GM12878 (cell line): ENCODE measurements at regions not wholly inside any gene's neighbourhood (a gene's known extent, or its start where the extent isn't known, plus 50 kb on each side); places are given as distances from the start of the nearest gene placed in this dataset.

ENCODE experiments used
- ATAC-seq: fragments of 200-7000 bp; cut with Tn5 transposase; 3 replicates; pipeline ENCODE4 v1.9.1; 2020; ENCODE audit warnings: mild to moderate bottlenecking, moderate library complexity
- BruUV-seq: library from RNA; stranded (reverse); fragments of 400-500 nt; replicated peaks from 2 replicates; lab custom pipeline; 2021; lab: Mats Ljungman, UMichigan
- CTCF ChIA-PET: fragments of 300-600 bp; sonication (Branson Sonifier 250); formaldehyde crosslinking; extraction: SDS; loops from one replicate; lab custom pipeline; 2021; ENCODE audit warnings: inconsistent platforms; lab: Yijun Ruan, JAX
- POLR2A ChIA-PET: fragments of 350-600 bp; formaldehyde crosslinking; extraction: SDS; loops from one replicate; lab custom pipeline; 2021; ENCODE audit warnings: inconsistent platforms; lab: Charles Lee
- RAD21 ChIA-PET: fragments of 300-600 bp; sonication (Branson Sonifier 250); formaldehyde crosslinking; loops from one replicate; lab custom pipeline; 2023; ENCODE audit warnings: antibody characterized with exemption; ENCODE audit not compliant: unreplicated experiment; lab: Charles Lee
- SMC1A ChIA-PET: fragments of 300-600 bp; sonication (Branson Sonifier 250); formaldehyde crosslinking; loops from one replicate; lab custom pipeline; 2023; ENCODE audit not compliant: unreplicated experiment, uncharacterized antibody; lab: Charles Lee
- DNase-seq: peaks from one replicate; pipeline ENCODE4 v3.0.0-alpha.2; 2011; ENCODE audit warnings: low read depth, low spot score
- FAIRE-seq: peaks from 3 replicates; lab custom pipeline; 2011; peaks lifted over from hg19 to GRCh38; lab: Jason Lieb, UNC
- H2AFZ ChIP-seq: 2 replicates; pipeline ENCODE4 v1.6.0; 2011; ENCODE audit warnings: low read depth, low read length, control low read depth; ENCODE audit not compliant: control insufficient read depth
- H3K27ac ChIP-seq: 2 replicates; pipeline ENCODE4 v1.5.1; 2011; ENCODE audit warnings: control low read depth; ENCODE audit not compliant: control insufficient read depth, insufficient read depth
- H3K27me3 ChIP-seq, 2 experiments: replicated peaks in 1 of 2; 2 replicates each; pipeline versions ENCODE4 v1.6.0 to v1.6.1; 2011; ENCODE audit warnings: low read length in 1 of 2; ENCODE audit not compliant: control insufficient read depth in 2 of 2, insufficient read depth in 2 of 2
- H3K36me3 ChIP-seq, 2 experiments: 2 replicates each; pipeline ENCODE4 v1.5.1; 2011; ENCODE audit warnings: low read length in 1 of 2; ENCODE audit not compliant: control insufficient read depth in 2 of 2, insufficient read depth in 2 of 2
- H3K4me1 ChIP-seq: 2 replicates; pipeline ENCODE4 v1.6.1; 2011; ENCODE audit warnings: mild to moderate bottlenecking, low read length, moderate library complexity, mixed read lengths; ENCODE audit not compliant: control insufficient read depth, insufficient read depth
- H3K4me2 ChIP-seq: 2 replicates; pipeline ENCODE4 v1.6.0; 2011; ENCODE audit warnings: control low read depth; ENCODE audit not compliant: control insufficient read depth, insufficient read depth
- H3K4me3 ChIP-seq: fragments of 200-600 bp; sonication (generic); 2 replicates; pipeline ENCODE4 v1.5.1; 2016
- H3K79me2 ChIP-seq: 2 replicates; pipeline ENCODE4 v1.6.0; 2011; ENCODE audit warnings: low read length; ENCODE audit not compliant: control insufficient read depth, insufficient read depth
- H3K9ac ChIP-seq: 2 replicates; pipeline ENCODE4 v1.8.0; 2011; ENCODE audit warnings: low read length, control low read depth, mixed read lengths; ENCODE audit not compliant: control insufficient read depth, insufficient read depth
- H3K9me3 ChIP-seq: replicated peaks from 3 replicates; pipeline ENCODE4 v1.5.1; 2011; ENCODE audit warnings: mild to moderate bottlenecking, low read length; ENCODE audit not compliant: control insufficient read depth, insufficient read depth
- H4K20me1 ChIP-seq: 2 replicates; pipeline ENCODE4 v1.6.0; 2011; ENCODE audit not compliant: control insufficient read depth, insufficient read depth
- CEBPB ChIP-seq, 2 experiments: fragments of 150-350 bp in 1 of 2; IDR thresholded peaks; 2 replicates each; pipeline ENCODE4 v1.6.1; 2012 to 2014; ENCODE audit warnings: low read depth in 2 of 2, low read length in 2 of 2, borderline replicate concordance in 1 of 2, inconsistent platforms in 1 of 2
- GABPA ChIP-seq: IDR thresholded peaks from 2 replicates; pipeline ENCODE4 v1.6.1; 2014; ENCODE audit warnings: antibody characterized with exemption, low read depth, mild to moderate bottlenecking, inconsistent platforms
- MYC ChIP-seq: IDR thresholded peaks from 2 replicates; pipeline ENCODE4 v1.6.1; 2011; ENCODE audit warnings: mild to moderate bottlenecking, low read length, moderate library complexity, inconsistent platforms; ENCODE audit not compliant: insufficient read depth, insufficient replicate concordance, insufficient read length, severe bottlenecking
- NFXL1 ChIP-seq: fragments of 450-650 bp; IDR thresholded peaks from 2 replicates; pipeline ENCODE4 v1.6.1; 2017; ENCODE audit warnings: antibody characterized with exemption, mild to moderate bottlenecking, borderline replicate concordance
- NR2C1 ChIP-seq: fragments of 450-650 bp; IDR thresholded peaks from 2 replicates; pipeline ENCODE4 v1.6.1; 2017; ENCODE audit warnings: antibody characterized with exemption, mild to moderate bottlenecking, moderate library complexity
- PAX8 ChIP-seq: fragments of 450-650 bp; IDR thresholded peaks from 2 replicates; pipeline ENCODE4 v1.6.1; 2017; ENCODE audit warnings: mild to moderate bottlenecking, moderate library complexity
- TCF12 ChIP-seq: IDR thresholded peaks from 2 replicates; pipeline ENCODE4 v1.6.1; 2011; ENCODE audit warnings: low read depth, mild to moderate bottlenecking, low read length
- USF2 ChIP-seq: IDR thresholded peaks from 2 replicates; pipeline ENCODE4 v1.6.1; 2011; ENCODE audit warnings: low read depth, low read length, improper control_type of control experiment, borderline replicate concordance
- ZSCAN29 ChIP-seq: fragments of 450-650 bp; IDR thresholded peaks from 2 replicates; pipeline ENCODE4 v1.6.1; 2017; ENCODE audit warnings: mild to moderate bottlenecking, moderate library complexity
- WGBS: methylation state at CpG from one replicate; pipeline ENCODE4 v1.1.6; 2016; ENCODE audit warnings: low lambda C conversion rate; ENCODE audit not compliant: insufficient replicate concordance, insufficient coverage; ENCODE audit errors: missing lambda C conversion rate; 5-methylcytosine and 5-hydroxymethylcytosine counted together
- in situ Hi-C: fragments of 300-500 bp; cut with MboI; formaldehyde crosslinking; loops from 9 replicates; pipeline ENCODE4 v1.14.3; 2018; ENCODE audit warnings: mixed read lengths
- intact Hi-C: fragments of 100-400 bp; cut with micrococcal nuclease; formaldehyde crosslinking; loops from one replicate; pipeline ENCODE4 v1.14.2; 2022; ENCODE audit not compliant: unreplicated experiment
- TF ChIP-seq, protein P1 (sequence below): fragments of 450-650 bp; IDR thresholded peaks from 2 replicates; pipeline ENCODE4 v1.6.1; 2017; ENCODE audit warnings: borderline replicate concordance
- TF ChIP-seq, protein P2 (sequence below): IDR thresholded peaks from 2 replicates; pipeline ENCODE4 v1.6.1; 2012; ENCODE audit warnings: low read length, inconsistent platforms

- TF ChIP-seq, protein P1, sequence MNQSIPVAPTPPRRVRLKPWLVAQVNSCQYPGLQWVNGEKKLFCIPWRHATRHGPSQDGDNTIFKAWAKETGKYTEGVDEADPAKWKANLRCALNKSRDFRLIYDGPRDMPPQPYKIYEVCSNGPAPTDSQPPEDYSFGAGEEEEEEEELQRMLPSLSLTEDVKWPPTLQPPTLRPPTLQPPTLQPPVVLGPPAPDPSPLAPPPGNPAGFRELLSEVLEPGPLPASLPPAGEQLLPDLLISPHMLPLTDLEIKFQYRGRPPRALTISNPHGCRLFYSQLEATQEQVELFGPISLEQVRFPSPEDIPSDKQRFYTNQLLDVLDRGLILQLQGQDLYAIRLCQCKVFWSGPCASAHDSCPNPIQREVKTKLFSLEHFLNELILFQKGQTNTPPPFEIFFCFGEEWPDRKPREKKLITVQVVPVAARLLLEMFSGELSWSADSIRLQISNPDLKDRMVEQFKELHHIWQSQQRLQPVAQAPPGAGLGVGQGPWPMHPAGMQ = no peak
Measured at GRCh38 chr1:11342621-11343032, 69.6 kb downstream of the UBIAD1 start (continued).

- Histone ChIP-seq H3K9ac (no peak overlapping the region), H3K79me2 (no peaks in the 10 kb centered on the region), H3K4me2 (no peak overlapping the region), H3K4me3 (no peak overlapping the region), H3K27ac (no peak overlapping the region), H2AFZ (no peak overlapping the region), H3K27me3 (peaks cover 1 to 3% of the 10 kb centered on the region in 2 experiments; a peak in 3 of 4 replicates), H3K36me3 (no peaks in the 10 kb centered on the region), H3K4me1 (no peaks in the 10 kb centered on the region), H3K9me3 (peaks cover 3% of the 10 kb centered on the region; the same call in 1 of the 3 replicates), H4K20me1 (no peaks in the 10 kb centered on the region; the same call in 1 of the 2 replicates)
- CTCF ChIA-PET = interaction anchor here (0.8 kb wide), 1 partner anchor 11 kb away, joined by 5 read pairs; no protein-coding TSS in a partner anchor
- DNase-seq = no peak
- FAIRE-seq = no peak
- intact Hi-C loops (no loop called here), in situ Hi-C loops (no loop called here)
- WGBS = 51% methylated on average over 19 of the region's 19 CpGs
- POLR2A ChIA-PET = no interaction called here
- BruUV-seq = no TSS peak
- RAD21 ChIA-PET = no interaction called here
- no peak for ATAC-seq
- no peak for TF ChIP-seq TCF12
- SMC1A ChIA-PET = no interaction called here
Measured at GRCh38 chr1:11345971-11346715, 73.1 kb downstream of the UBIAD1 start.

GRCh38 chr1:11350265-11350664 is 77.3 kb downstream of the UBIAD1 start:
- CTCF ChIA-PET = interaction anchor here (0.7 kb wide), 1 partner anchor 12 kb away, joined by 3 read pairs; no protein-coding TSS in a partner anchor
- SMC1A ChIA-PET = no interaction called here
- DNase-seq (no peak), FAIRE-seq (no peak), ATAC-seq (no peak)
- Histone ChIP-seq H3K4me1 (no peaks in the 10 kb centered on the region), H4K20me1 (no peaks in the 10 kb centered on the region), H3K9ac (no peak overlapping the region), H3K36me3 (no peaks in the 10 kb centered on the region), H2AFZ (no peak overlapping the region), H3K27ac (no peak overlapping the region), H3K4me3 (no peak overlapping the region), H3K79me2 (no peaks in the 10 kb centered on the region), H3K27me3 (peaks cover 0 to 1% of the 10 kb centered on the region in 2 experiments; a peak in 2 of 4 replicates), H3K4me2 (no peak overlapping the region), H3K9me3 (peaks cover 3% of the 10 kb centered on the region; the same call in 1 of the 3 replicates)
- 5% methylated on average over 14 of the region's 14 CpGs for WGBS
- in situ Hi-C loops = no loop called here
- intact Hi-C loops = no loop called here
- RAD21 ChIA-PET = no interaction called here
- POLR2A ChIA-PET = no interaction called here
- no TSS peak for BruUV-seq
- TF ChIP-seq NFXL1 (no peak), GABPA (no peak), ZSCAN29 (no peak), NR2C1 (no peak), PAX8 (no peak), CEBPB (IDR thresholded peaks at IDR 0.05; ENCODE audit: borderline replicate concordance in 1 of 2, low read depth in 2 of 2, low read length in 2 of 2) (no peak), USF2 (no peak), MYC (no peak)
- TF ChIP-seq, protein P2, sequence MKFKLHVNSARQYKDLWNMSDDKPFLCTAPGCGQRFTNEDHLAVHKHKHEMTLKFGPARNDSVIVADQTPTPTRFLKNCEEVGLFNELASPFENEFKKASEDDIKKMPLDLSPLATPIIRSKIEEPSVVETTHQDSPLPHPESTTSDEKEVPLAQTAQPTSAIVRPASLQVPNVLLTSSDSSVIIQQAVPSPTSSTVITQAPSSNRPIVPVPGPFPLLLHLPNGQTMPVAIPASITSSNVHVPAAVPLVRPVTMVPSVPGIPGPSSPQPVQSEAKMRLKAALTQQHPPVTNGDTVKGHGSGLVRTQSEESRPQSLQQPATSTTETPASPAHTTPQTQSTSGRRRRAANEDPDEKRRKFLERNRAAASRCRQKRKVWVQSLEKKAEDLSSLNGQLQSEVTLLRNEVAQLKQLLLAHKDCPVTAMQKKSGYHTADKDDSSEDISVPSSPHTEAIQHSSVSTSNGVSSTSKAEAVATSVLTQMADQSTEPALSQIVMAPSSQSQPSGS = no peak
